ENCODE measurements at regions not wholly inside any gene's neighbourhood (a gene's known extent, or its start where the extent isn't known, plus 50 kb on each side); places are given as distances from the start of the nearest gene placed in this dataset.

GRCh38 chr5:38752012-38752536 lies 93.7 kb upstream of the OSMR start:
- no peak for DNase-seq (ENCODE audit: low read depth)

- no peak for DNase-seq (ENCODE audit: low read depth)
Observed at GRCh38 chr5:38752622-38753021, 93.2 kb upstream of the OSMR start.

GRCh38 chr5:38753141-38753540 lies 92.7 kb upstream of the OSMR start:
- no peak for DNase-seq (ENCODE audit: low read depth)

- no peak for DNase-seq (ENCODE audit: low read depth)
Observed at GRCh38 chr5:38753776-38754175, 92.0 kb upstream of the OSMR start.

GRCh38 chr5:38755181-38755580 lies 90.6 kb upstream of the OSMR start:
- DNase-seq (ENCODE audit: low read depth), result no peak

GRCh38 chr5:38756068-38756467 lies 89.7 kb upstream of the OSMR start:
- no peak for DNase-seq (ENCODE audit: low read depth)

GRCh38 chr5:38757451-38758245 lies 88.2 kb upstream of the OSMR start:
- no peak for DNase-seq (ENCODE audit: low read depth)

GRCh38 chr5:38758774-38759600 lies 86.8 kb upstream of the OSMR start:
- DNase-seq (ENCODE audit: low read depth), result peak; percentile 87

- DNase-seq (ENCODE audit: low read depth), result no peak
Observed at GRCh38 chr5:38764937-38765391, 80.8 kb upstream of the OSMR start.

- no peak for DNase-seq (ENCODE audit: low read depth)
Observed at GRCh38 chr5:38765399-38765861, 80.4 kb upstream of the OSMR start.

GRCh38 chr5:38766151-38766550 lies 79.7 kb upstream of the OSMR start:
- DNase-seq (ENCODE audit: low read depth), result no peak

GRCh38 chr5:38768412-38769211 lies 77.2 kb upstream of the OSMR start:
- DNase-seq (ENCODE audit: low read depth), result no peak

- DNase-seq (ENCODE audit: low read depth), result no peak
Observed at GRCh38 chr5:38772471-38772870, 73.3 kb upstream of the OSMR start.

GRCh38 chr5:38775218-38775840 lies 70.5 kb upstream of the OSMR start:
- no peak for DNase-seq (ENCODE audit: low read depth)

GRCh38 chr5:38776149-38776896 lies 69.5 kb upstream of the OSMR start:
- DNase-seq (ENCODE audit: low read depth), result no peak

- no peak for DNase-seq (ENCODE audit: low read depth)
Observed at GRCh38 chr5:38777111-38777510, 68.7 kb upstream of the OSMR start.

GRCh38 chr5:38780316-38780715 lies 65.5 kb upstream of the OSMR start:
- no peak for DNase-seq (ENCODE audit: low read depth)

- DNase-seq (ENCODE audit: low read depth), result no peak
Observed at GRCh38 chr5:38780945-38781344, 64.9 kb upstream of the OSMR start.

- no peak for DNase-seq (ENCODE audit: low read depth)
Observed at GRCh38 chr5:38782180-38782835, 63.5 kb upstream of the OSMR start.

GRCh38 chr5:38783011-38783561 lies 62.7 kb upstream of the OSMR start:
- DNase-seq (ENCODE audit: low read depth), result no peak
